Calu3 (cell line): ENCODE measurements at regions not wholly inside any gene's neighbourhood (a gene's known extent, or its start where the extent isn't known, plus 50 kb on each side); places are given as distances from the start of the nearest gene placed in this dataset.
"Not testable (repeated sequence)": the region's sequence is repeated elsewhere in the genome, so short reads cannot be mapped to it uniquely, and the experiment has no call there.

ENCODE experiments used
- BruUV-seq: library from RNA; stranded (reverse); fragments of 400-500 nt; replicated peaks from 2 replicates; lab custom pipeline; 2021; lab: Mats Ljungman, UMichigan
- CTCF ChIA-PET: fragments of 300-600 bp; sonication (Branson Sonifier 250); formaldehyde crosslinking; loops from one replicate; lab custom pipeline; 2022; ENCODE audit warnings: antibody characterized with exemption; lab: Charles Lee
- DNase-seq: peaks from one replicate; pipeline ENCODE4 v3.0.0; 2022
- H3K27ac Mint-ChIP-seq: one replicate; pipeline ENCODE4 v1.8.0; 2022; ENCODE audit warnings: mixed read lengths; ENCODE audit not compliant: unreplicated experiment
- H3K27me3 Mint-ChIP-seq: one replicate; pipeline ENCODE4 v1.8.0; 2022; ENCODE audit warnings: mixed read lengths; ENCODE audit not compliant: unreplicated experiment
- H3K36me3 Mint-ChIP-seq: one replicate; pipeline ENCODE4 v1.8.0; 2022; ENCODE audit warnings: mild to moderate bottlenecking, moderate library complexity, mixed read lengths; ENCODE audit not compliant: insufficient read depth, unreplicated experiment
- H3K4me1 Mint-ChIP-seq: one replicate; pipeline ENCODE4 v1.8.0; 2022; ENCODE audit warnings: mild to moderate bottlenecking, low read depth, mixed read lengths; ENCODE audit not compliant: unreplicated experiment
- H3K4me3 Mint-ChIP-seq: one replicate; pipeline ENCODE4 v1.8.0; 2022; ENCODE audit warnings: mild to moderate bottlenecking, low read depth, moderate library complexity, mixed read lengths; ENCODE audit not compliant: unreplicated experiment
- H3K9me3 Mint-ChIP-seq: one replicate; pipeline ENCODE4 v1.8.0; 2022; ENCODE audit warnings: low read depth, mixed read lengths; ENCODE audit not compliant: unreplicated experiment
- CTCF ChIP-seq: fragments of 200-600 bp; IDR thresholded peaks from one replicate; pipeline ENCODE4 v1.8.0; 2022; ENCODE audit warnings: antibody characterized with exemption; ENCODE audit not compliant: unreplicated experiment
- intact Hi-C: fragments of 100-400 bp; cut with micrococcal nuclease; formaldehyde crosslinking; loops from one replicate; pipeline ENCODE4 v1.10.0; 2022; ENCODE audit not compliant: unreplicated experiment

GRCh38 chr1:29682171-29682918, 446.0 kb downstream of the PTPRU start:
- no peaks in the 10 kb centered on the region for H3K9me3 Mint-ChIP-seq
- H3K36me3 Mint-ChIP-seq, result no peaks in the 10 kb centered on the region
- TF ChIP-seq CTCF, result no peak
- intact Hi-C loops, result no loop called here
- no peak overlapping the region for H3K4me3 Mint-ChIP-seq
- H3K27ac Mint-ChIP-seq, result no peak overlapping the region
- no TSS peak for BruUV-seq
- peaks cover 81% of the 10 kb centered on the region for H3K27me3 Mint-ChIP-seq
- H3K4me1 Mint-ChIP-seq, result no peaks in the 10 kb centered on the region
- CTCF ChIA-PET, result interaction anchor here (0.7 kb wide), 2 partner anchors 21 to 1691 kb away, joined by 3 to 5 read pairs; partner anchors contain the start of gene FABP3
- DNase-seq, result no peak

- H3K9me3 Mint-ChIP-seq, BruUV-seq, intact Hi-C loops, DNase-seq, H3K4me1 Mint-ChIP-seq, H3K4me3 Mint-ChIP-seq, H3K36me3 Mint-ChIP-seq, H3K27ac Mint-ChIP-seq: not testable (repeated sequence)
- CTCF ChIA-PET, result interaction anchor here (0.7 kb wide), 2 partner anchors 22 to 1692 kb away, joined by 3 to 5 read pairs; partner anchors contain the start of gene FABP3
- peaks cover 81% of the 10 kb centered on the region for H3K27me3 Mint-ChIP-seq
Measured at GRCh38 chr1:29681416-29681815, 445.1 kb downstream of the PTPRU start.

- no TSS peak for BruUV-seq
- Mint-ChIP-seq H3K4me3 (no peak overlapping the region), H3K36me3 (no peaks in the 10 kb centered on the region), H3K27ac (no peak overlapping the region), H3K9me3 (no peaks in the 10 kb centered on the region), H3K4me1 (no peaks in the 10 kb centered on the region), H3K27me3 (peaks cover 76% of the 10 kb centered on the region)
- no peak for TF ChIP-seq CTCF
- DNase-seq, result no peak
- intact Hi-C loops, result no loop called here
- CTCF ChIA-PET, result no interaction called here
Measured at GRCh38 chr1:29679828-29680558, 443.7 kb downstream of the PTPRU start.

- intact Hi-C loops, result no loop called here
- Mint-ChIP-seq H3K4me1 (no peaks in the 10 kb centered on the region), H3K4me3 (no peak overlapping the region), H3K27me3 (peaks cover 70% of the 10 kb centered on the region), H3K27ac (no peak overlapping the region), H3K36me3 (no peaks in the 10 kb centered on the region), H3K9me3 (no peaks in the 10 kb centered on the region)
- no peak for DNase-seq
- CTCF ChIA-PET, result no interaction called here
- BruUV-seq, result no TSS peak
- no peak for TF ChIP-seq CTCF
Measured at GRCh38 chr1:29679316-29679715, 443.0 kb downstream of the PTPRU start.
